SU-DHL-6 (cell line): ENCODE measurements at regions not wholly inside any gene's neighbourhood (a gene's known extent, or its start where the extent isn't known, plus 50 kb on each side); places are given as distances from the start of the nearest gene placed in this dataset.

Experiments used
- EZH2phosphoT487 ChIP-seq: fragments of 200-600 bp; sonication (generic), shearing (Covaris generic); conservative IDR thresholded peaks from 2 replicates; pipeline ENCODE4 v1.6.1; 2018; ENCODE audit warnings: mild to moderate bottlenecking, antibody characterized with exemption, low read length, moderate library complexity, mixed read lengths
- TF ChIP-seq, protein P1 (sequence below): fragments of 200-600 bp; sonication (generic); IDR thresholded peaks from one replicate; pipeline ENCODE4 v1.5.1; 2017; ENCODE audit warnings: antibody characterized with exemption, mild to moderate bottlenecking, low read length, moderate library complexity; ENCODE audit not compliant: insufficient read depth, poor library complexity, severe bottlenecking

DNA sequence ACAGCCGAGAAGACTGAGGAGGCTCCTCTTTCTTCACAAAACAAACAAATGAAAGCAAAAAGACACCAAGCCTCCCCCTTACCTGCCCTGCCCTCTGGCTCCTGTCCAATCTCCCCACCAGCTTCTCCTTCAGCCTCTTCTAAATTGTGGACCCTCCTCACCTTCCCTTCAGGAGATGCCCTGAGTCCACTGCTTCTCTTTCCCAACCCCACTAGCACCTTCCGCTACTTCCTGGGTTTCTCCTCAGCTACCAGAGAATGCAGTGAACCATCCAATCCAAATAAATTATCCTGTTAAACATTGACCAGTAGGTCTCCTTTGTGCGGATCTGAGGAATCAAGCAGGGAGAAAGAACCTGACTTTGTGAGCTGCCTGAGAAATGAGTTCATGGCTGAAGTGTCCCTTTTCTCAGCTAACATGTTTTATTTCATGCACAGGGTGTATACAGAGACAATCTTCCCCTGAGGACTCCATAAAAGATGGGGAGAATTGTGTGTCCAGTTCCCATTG is 63.2 kb upstream of the VPREB1 start:
- TF ChIP-seq, protein P1, sequence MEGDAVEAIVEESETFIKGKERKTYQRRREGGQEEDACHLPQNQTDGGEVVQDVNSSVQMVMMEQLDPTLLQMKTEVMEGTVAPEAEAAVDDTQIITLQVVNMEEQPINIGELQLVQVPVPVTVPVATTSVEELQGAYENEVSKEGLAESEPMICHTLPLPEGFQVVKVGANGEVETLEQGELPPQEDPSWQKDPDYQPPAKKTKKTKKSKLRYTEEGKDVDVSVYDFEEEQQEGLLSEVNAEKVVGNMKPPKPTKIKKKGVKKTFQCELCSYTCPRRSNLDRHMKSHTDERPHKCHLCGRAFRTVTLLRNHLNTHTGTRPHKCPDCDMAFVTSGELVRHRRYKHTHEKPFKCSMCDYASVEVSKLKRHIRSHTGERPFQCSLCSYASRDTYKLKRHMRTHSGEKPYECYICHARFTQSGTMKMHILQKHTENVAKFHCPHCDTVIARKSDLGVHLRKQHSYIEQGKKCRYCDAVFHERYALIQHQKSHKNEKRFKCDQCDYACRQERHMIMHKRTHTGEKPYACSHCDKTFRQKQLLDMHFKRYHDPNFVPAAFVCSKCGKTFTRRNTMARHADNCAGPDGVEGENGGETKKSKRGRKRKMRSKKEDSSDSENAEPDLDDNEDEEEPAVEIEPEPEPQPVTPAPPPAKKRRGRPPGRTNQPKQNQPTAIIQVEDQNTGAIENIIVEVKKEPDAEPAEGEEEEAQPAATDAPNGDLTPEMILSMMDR, result no peak
- no peak for TF ChIP-seq EZH2phosphoT487
